Naive thymus-derived CD8-positive, alpha-beta T cell (primary cell): ENCODE measurements at regions not wholly inside any gene's neighbourhood (a gene's known extent, or its start where the extent isn't known, plus 50 kb on each side); places are given as distances from the start of the nearest gene placed in this dataset.

Source experiments
- ATAC-seq, 2 donors: fragments of 150-1000 bp; cut with Tn5 transposase in 1 of 2; sonication (Bioruptor Pico), chemical (Tn5 transposase) in 1 of 2; 1 replicate in 1 of 2; 2 replicates in 1 of 2; pipeline ENCODE4 v1.10.0; 2021; ENCODE audit warnings: mild to moderate bottlenecking in 2 of 2, moderate library complexity in 2 of 2
- POLR2A ChIA-PET: fragments of 350-600 bp; sonication (Branson Sonifier 250); formaldehyde crosslinking; loops from one replicate; lab custom pipeline; 2021; ENCODE audit warnings: antibody characterized with exemption; lab: Charles Lee
- DNase-seq, 10 donors: peaks; one replicate each; pipeline versions ENCODE4 v3.0.0 to v3.0.0-alpha.2; 2020 to 2022
- H3K27ac Mint-ChIP-seq, 10 donors: one replicate each; pipeline ENCODE4 v1.8.0; 2020 to 2022; ENCODE audit warnings: mild to moderate bottlenecking in 10 of 10, mixed read lengths in 10 of 10, moderate library complexity in 4 of 10, inconsistent platforms in 1 of 10
- H3K27me3 Mint-ChIP-seq, 5 donors: one replicate each; pipeline ENCODE4 v1.8.0; 2021 to 2022; ENCODE audit warnings: mixed read lengths in 5 of 5
- H3K36me3 Mint-ChIP-seq, 3 donors: one replicate each; pipeline ENCODE4 v1.8.0; 2020 to 2022; ENCODE audit warnings: mixed read lengths in 3 of 3, mild to moderate bottlenecking in 2 of 3, inconsistent platforms in 1 of 3
- H3K4me1 Mint-ChIP-seq, 4 donors: one replicate each; pipeline ENCODE4 v1.8.0; 2021 to 2022; ENCODE audit warnings: mixed read lengths in 4 of 4
- H3K4me3 Mint-ChIP-seq, 10 donors: one replicate each; pipeline ENCODE4 v1.8.0; 2020 to 2022; ENCODE audit warnings: mild to moderate bottlenecking in 10 of 10, mixed read lengths in 10 of 10, moderate library complexity in 6 of 10, inconsistent platforms in 1 of 10
- H3K9me3 Mint-ChIP-seq, 9 donors: one replicate each; pipeline ENCODE4 v1.8.0; 2020 to 2022; ENCODE audit warnings: mixed read lengths in 9 of 9, mild to moderate bottlenecking in 3 of 9, inconsistent platforms in 1 of 9, moderate library complexity in 1 of 9

DNA sequence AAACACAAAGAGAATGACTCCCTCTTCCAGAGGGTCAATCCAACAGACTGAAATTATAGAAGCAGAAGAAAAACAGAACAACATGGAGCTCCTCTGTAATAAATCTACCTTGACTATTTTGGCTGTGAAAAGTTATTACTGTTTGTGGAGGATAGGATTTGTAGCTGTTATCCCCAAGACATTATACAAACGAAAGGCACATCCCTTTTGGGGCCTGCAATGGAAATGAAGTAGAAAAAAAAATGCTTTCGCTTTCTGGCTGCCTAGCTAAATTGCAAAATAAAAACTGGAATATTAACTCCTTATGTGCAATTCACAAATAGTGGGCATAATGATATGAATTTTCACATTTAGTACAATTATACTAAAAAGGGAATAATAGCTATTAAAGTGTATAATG lies 123.8 kb upstream of the CCDC179 start:
- POLR2A ChIA-PET: no interaction called here
- Mint-ChIP-seq H3K36me3 (peaks cover 8 to 39% (median 29%) of the 10 kb centered on the region in 3 donors), H3K27me3 (no peaks in the 10 kb centered on the region), H3K27ac (no peak overlapping the region), H3K4me3 (no peak overlapping the region), H3K9me3 (peaks cover 10 to 35% (median 21%) of the 10 kb centered on the region in 9 donors), H3K4me1 (no peaks in the 10 kb centered on the region)
- ATAC-seq (no peak), DNase-seq (no peak)

DNA sequence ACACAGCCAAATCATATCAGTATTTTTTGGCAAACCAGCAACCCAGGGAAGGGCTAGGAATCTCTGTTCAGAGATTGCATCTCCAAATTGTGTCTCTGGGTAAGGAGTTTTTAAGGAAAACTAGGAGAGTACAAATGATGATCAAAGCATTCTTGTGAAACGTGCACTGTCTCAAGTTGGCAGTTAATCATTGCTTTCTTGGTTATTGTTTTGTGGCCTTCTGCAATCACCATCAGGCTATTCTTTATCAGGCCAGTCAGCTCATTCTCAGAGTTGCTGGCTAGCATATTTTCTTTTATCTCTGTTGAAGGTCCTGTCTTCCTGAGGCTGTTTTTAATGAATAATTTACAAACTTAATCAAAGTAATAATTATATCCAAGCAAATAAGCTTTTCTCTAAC lies 129.1 kb upstream of the CCDC179 start:
- no peak for ATAC-seq
- Mint-ChIP-seq H3K27me3 (no peaks in the 10 kb centered on the region), H3K4me3 (no peak overlapping the region), H3K36me3 (peaks cover 9 to 55% (median 53%) of the 10 kb centered on the region in 3 donors), H3K27ac (no peak overlapping the region), H3K9me3 (peaks cover 11 to 74% (median 38%) of the 10 kb centered on the region in 9 donors), H3K4me1 (no peaks in the 10 kb centered on the region)
- POLR2A ChIA-PET: no interaction called here
- no peak for DNase-seq

GRCh38 chr11:22991196-22991595 lies 130.9 kb upstream of the CCDC179 start:
- ATAC-seq (no peak), DNase-seq (no peak)
- peaks cover 11 to 81% (median 45%) of the 10 kb centered on the region in 9 donors for H3K9me3 Mint-ChIP-seq
- POLR2A ChIA-PET: no interaction called here
- H3K4me3 Mint-ChIP-seq: no peak overlapping the region
- H3K36me3 Mint-ChIP-seq: peaks cover 12 to 64% (median 57%) of the 10 kb centered on the region in 3 donors
- H3K27ac Mint-ChIP-seq: no peak overlapping the region
- H3K4me1 Mint-ChIP-seq: no peaks in the 10 kb centered on the region
- H3K27me3 Mint-ChIP-seq: no peaks in the 10 kb centered on the region

DNA sequence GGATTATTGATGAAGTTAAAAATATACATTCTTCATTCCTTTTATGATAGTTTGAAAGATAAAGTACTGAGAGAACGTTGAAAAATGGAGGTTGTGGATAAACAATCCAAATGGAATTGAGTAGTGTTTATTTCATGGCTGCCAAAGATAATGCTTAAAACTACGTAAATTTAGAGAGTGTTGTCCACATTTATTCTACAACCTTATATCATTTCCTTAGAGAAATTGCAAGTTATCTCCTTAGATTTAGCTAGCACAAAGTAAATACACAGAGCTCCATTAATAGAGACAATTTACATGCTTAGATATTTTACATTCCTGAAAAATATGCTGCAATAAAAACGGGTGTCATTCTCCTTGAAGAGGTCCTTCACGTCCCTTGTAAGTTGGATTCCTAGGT lies 146.5 kb upstream of the CCDC179 start:
- H3K4me1 Mint-ChIP-seq: no peaks in the 10 kb centered on the region
- H3K9me3 Mint-ChIP-seq: peaks cover 13 to 59% (median 32%) of the 10 kb centered on the region in 9 donors
- H3K27ac Mint-ChIP-seq: no peak overlapping the region
- DNase-seq (no peak), ATAC-seq (no peak)
- no peak overlapping the region for H3K4me3 Mint-ChIP-seq
- peaks cover 10 to 23% (median 14%) of the 10 kb centered on the region in 3 donors for H3K36me3 Mint-ChIP-seq
- no peaks in the 10 kb centered on the region for H3K27me3 Mint-ChIP-seq
- POLR2A ChIA-PET: no interaction called here

- H3K27me3 Mint-ChIP-seq: no peaks in the 10 kb centered on the region
- H3K27ac Mint-ChIP-seq: no peak overlapping the region
- peaks cover 0 to 4% (median 3%) of the 10 kb centered on the region in 3 donors for H3K36me3 Mint-ChIP-seq
- H3K4me3 Mint-ChIP-seq: no peak overlapping the region
- POLR2A ChIA-PET: no interaction called here
- H3K4me1 Mint-ChIP-seq: no peaks in the 10 kb centered on the region
- ATAC-seq (no peak), DNase-seq (no peak)
- H3K9me3 Mint-ChIP-seq: peaks cover 2 to 27% (median 12%) of the 10 kb centered on the region in 9 donors
These were observed 150.6 kb upstream of the CCDC179 start for GRCh38 chr11:23010790-23011335.

DNA sequence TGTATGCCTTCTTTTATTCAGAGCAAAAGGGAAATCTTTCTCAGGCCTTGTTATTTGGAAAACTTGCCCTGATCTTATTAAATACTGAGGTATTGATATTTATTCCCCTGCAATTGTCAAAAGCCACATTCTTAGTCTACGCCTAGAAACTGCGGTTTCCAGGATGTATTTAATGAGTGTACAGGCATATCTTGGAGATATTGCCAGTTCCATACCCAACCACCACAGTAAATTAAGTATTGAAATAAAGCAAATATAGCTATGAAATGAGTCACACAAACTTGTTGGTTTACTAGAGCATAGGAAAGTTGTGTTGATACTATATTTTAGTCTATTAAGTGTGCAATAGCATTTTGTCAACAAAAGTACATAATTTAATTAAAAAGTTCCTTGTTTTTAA lies 152.7 kb upstream of the CCDC179 start:
- ATAC-seq (no peak), DNase-seq (no peak)
- Mint-ChIP-seq H3K27me3 (no peaks in the 10 kb centered on the region), H3K9me3 (peaks cover 0 to 18% (median 9%) of the 10 kb centered on the region in 9 donors), H3K4me3 (no peak overlapping the region), H3K36me3 (peaks cover 0 to 2% (median 0%) of the 10 kb centered on the region in 3 donors), H3K27ac (no peak overlapping the region), H3K4me1 (no peaks in the 10 kb centered on the region)
- POLR2A ChIA-PET: no interaction called here

GRCh38 chr11:23013509-23013908 lies 153.2 kb upstream of the CCDC179 start:
- Mint-ChIP-seq H3K4me1 (no peaks in the 10 kb centered on the region), H3K27ac (no peak overlapping the region), H3K36me3 (no peaks in the 10 kb centered on the region), H3K27me3 (peaks cover 0 to 3% (median 0%) of the 10 kb centered on the region in 5 donors), H3K9me3 (peaks cover 0 to 14% (median 3%) of the 10 kb centered on the region in 9 donors), H3K4me3 (no peak overlapping the region)
- POLR2A ChIA-PET: no interaction called here
- ATAC-seq: no peak
- DNase-seq: no peak

GRCh38 chr11:23021287-23021863 lies 161.1 kb upstream of the CCDC179 start:
- Mint-ChIP-seq H3K27ac (no peak overlapping the region), H3K9me3 (peaks cover 0 to 4% (median 0%) of the 10 kb centered on the region in 9 donors), H3K36me3 (no peaks in the 10 kb centered on the region), H3K4me3 (no peak overlapping the region), H3K4me1 (no peaks in the 10 kb centered on the region), H3K27me3 (peaks cover 0 to 3% (median 0%) of the 10 kb centered on the region in 5 donors)
- ATAC-seq (no peak), DNase-seq (no peak)
- POLR2A ChIA-PET: no interaction called here

DNA sequence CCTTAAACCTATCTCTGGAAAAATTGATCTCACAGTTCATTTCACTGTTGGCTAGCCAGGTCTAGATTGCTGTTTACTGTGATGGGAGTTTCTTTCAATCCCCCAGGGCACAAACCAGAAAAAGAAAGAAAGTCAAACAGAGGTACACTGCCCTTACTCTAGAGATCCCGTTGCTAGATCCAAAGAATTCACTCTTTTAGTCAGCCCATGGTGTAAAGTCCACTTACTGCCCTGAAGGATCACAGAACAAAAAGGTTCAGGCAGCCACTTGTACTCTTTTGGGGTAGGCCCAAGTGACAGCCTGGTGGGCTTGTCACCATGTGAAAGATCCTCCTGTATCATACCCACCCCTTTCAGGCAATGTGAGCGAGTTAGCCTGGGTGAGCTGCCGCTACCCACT lies 162.6 kb upstream of the CCDC179 start:
- Mint-ChIP-seq H3K4me3 (no peak overlapping the region), H3K27me3 (peaks cover 0 to 3% (median 0%) of the 10 kb centered on the region in 5 donors), H3K36me3 (no peaks in the 10 kb centered on the region), H3K27ac (no peak overlapping the region), H3K9me3 (peaks cover 0 to 4% (median 0%) of the 10 kb centered on the region in 9 donors), H3K4me1 (no peaks in the 10 kb centered on the region)
- no peak for ATAC-seq
- DNase-seq: no peak
- POLR2A ChIA-PET: no interaction called here

DNA sequence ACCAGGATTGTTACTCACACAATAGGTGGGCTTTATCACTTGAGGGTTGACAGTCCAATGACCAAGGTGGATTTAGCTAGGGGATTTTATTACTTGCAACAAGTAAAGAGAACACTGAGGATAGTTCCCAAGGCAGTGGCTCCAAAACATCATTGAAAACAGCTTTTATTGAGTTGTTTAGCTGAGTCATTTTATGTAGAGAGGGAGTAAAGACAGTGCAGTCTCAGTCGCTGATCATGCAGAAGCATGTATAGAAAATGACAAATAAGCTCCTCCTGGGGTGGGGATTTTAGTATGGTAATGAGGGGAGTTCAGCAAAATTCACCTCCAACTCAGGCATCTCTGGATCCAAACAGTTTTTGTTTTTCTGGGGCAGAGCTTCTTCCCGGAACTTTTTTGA lies 163.0 kb upstream of the CCDC179 start:
- Mint-ChIP-seq H3K27me3 (no peaks in the 10 kb centered on the region), H3K36me3 (no peaks in the 10 kb centered on the region), H3K4me3 (no peak overlapping the region), H3K4me1 (no peaks in the 10 kb centered on the region), H3K27ac (no peak overlapping the region), H3K9me3 (peaks cover 0 to 4% (median 0%) of the 10 kb centered on the region in 9 donors)
- DNase-seq (no peak), ATAC-seq (no peak)
- POLR2A ChIA-PET: no interaction called here

DNA sequence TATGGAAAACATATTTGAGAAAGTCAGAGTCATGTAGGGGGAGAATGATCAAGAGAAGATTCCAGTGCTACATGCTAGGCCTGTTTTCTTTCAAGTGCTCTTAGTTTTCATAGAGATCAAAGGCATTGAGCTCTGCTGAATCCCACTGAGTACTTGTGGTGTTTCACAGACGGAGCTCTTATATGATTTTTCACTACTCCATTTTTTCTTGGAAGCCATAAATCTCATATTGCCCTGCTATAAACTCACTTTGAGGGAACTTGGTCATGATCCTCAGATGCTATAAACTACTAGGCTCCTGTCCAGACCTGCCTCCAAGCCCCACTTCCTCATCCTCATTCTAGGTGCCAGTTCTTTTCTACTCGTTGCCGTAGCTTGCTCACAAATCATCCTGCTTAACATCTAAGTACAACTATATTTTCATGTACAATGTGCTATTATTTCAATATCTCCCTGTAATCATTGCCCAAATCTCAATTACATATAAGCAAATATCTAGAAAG lies 180.8 kb upstream of the CCDC179 start:
- Mint-ChIP-seq H3K4me3 (no peak overlapping the region), H3K27ac (no peak overlapping the region), H3K36me3 (no peaks in the 10 kb centered on the region), H3K4me1 (no peaks in the 10 kb centered on the region), H3K27me3 (no peaks in the 10 kb centered on the region), H3K9me3 (peaks cover 0 to 17% (median 5%) of the 10 kb centered on the region in 9 donors)
- ATAC-seq (no peak), DNase-seq (no peak)
- POLR2A ChIA-PET: no interaction called here

GRCh38 chr11:23058656-23059055 lies 198.4 kb upstream of the CCDC179 start:
- ATAC-seq (no peak), DNase-seq (no peak)
- POLR2A ChIA-PET: no interaction called here
- H3K4me1 Mint-ChIP-seq: no peaks in the 10 kb centered on the region
- H3K36me3 Mint-ChIP-seq: no peaks in the 10 kb centered on the region
- no peak overlapping the region for H3K27ac Mint-ChIP-seq
- H3K4me3 Mint-ChIP-seq: no peak overlapping the region
- H3K27me3 Mint-ChIP-seq: peaks cover 0 to 1% (median 0%) of the 10 kb centered on the region in 5 donors
- peaks cover 0 to 2% (median 0%) of the 10 kb centered on the region in 9 donors for H3K9me3 Mint-ChIP-seq

DNA sequence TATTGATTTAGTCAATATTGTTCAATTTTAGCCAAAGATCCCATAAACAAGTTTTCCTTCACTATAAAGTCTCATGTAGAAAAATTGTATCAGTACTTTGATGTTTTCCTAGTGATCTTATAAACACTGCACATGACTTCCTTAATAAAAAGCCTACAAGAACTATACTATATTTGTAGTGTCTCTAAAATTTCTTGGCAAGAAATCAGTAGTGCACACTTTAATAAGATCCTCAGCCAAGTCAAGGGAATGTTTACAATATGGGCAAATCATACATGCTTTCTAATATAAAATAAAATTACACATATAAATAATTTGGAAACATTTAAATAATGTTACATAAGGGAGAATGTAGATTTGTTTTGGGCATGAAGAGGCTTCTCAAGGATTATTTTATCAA lies 203.0 kb upstream of the CCDC179 start:
- Mint-ChIP-seq H3K9me3 (peaks cover 0 to 14% (median 8%) of the 10 kb centered on the region in 9 donors), H3K4me1 (no peaks in the 10 kb centered on the region), H3K4me3 (no peak overlapping the region), H3K27ac (no peak overlapping the region), H3K27me3 (peaks cover 0 to 1% (median 0%) of the 10 kb centered on the region in 5 donors), H3K36me3 (peaks cover 0 to 2% (median 0%) of the 10 kb centered on the region in 3 donors)
- POLR2A ChIA-PET: no interaction called here
- ATAC-seq (no peak), DNase-seq (no peak)
